Adrenal gland (tissue), 5 donors: ENCODE measurements at regions not wholly inside any gene's neighbourhood (a gene's known extent, or its start where the extent isn't known, plus 50 kb on each side); places are given as distances from the start of the nearest gene placed in this dataset.

Experiments
- POLR2A ChIP-seq, 2 donors: fragments of 450-650 bp; IDR thresholded peaks; one replicate each; pipeline ENCODE4 v1.6.1; 2017; ENCODE audit warnings: antibody characterized with exemption in 2 of 2, mild to moderate bottlenecking in 2 of 2, moderate library complexity in 1 of 2
- TF ChIP-seq, protein P1 (sequence below), 6 experiments: fragments of 450-650 bp in 4 of 6; fragments of 200-600 bp in 2 of 6; sonication (generic) in 1 of 6; IDR thresholded peaks; 1 replicate in 5 of 6; 2 replicates in 1 of 6; pipeline versions ENCODE4 v1.5.1 to v1.8.0; 2016 to 2021; ENCODE audit warnings: antibody characterized with exemption in 6 of 6, mild to moderate bottlenecking in 2 of 6, moderate library complexity in 1 of 6
- donor health status: DM: no; HTN: no; CAD: no.

DNA sequence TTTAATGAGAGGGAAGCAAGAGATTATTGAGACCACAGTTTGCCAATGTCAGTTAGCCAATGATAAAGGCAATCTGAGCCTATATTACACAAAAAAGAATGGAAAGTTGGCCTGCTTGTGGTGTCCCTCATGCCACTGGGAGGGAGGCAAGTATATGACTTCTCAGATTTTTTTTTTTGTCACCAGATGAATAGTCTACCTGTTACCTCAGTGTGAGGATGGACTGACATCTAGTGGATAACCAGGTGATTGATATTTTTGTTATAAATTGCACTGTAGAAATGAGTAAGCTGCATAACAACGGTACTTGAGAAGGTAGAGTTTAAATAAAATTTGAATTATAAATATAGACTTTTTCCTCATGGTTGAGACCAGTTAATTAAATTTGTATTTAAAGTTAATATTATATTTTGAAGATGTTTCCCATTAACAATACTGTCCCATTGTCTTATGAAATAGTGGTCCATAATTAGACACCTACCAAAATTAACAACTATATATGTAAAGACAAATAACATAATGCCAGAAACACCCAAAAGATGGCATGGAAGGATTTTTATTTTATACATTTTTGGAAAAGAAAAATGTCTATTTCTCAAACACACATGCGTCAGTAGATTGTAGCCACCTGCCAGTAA lies 237.8 kb upstream of the GADL1 start:
- TF ChIP-seq, protein P1, sequence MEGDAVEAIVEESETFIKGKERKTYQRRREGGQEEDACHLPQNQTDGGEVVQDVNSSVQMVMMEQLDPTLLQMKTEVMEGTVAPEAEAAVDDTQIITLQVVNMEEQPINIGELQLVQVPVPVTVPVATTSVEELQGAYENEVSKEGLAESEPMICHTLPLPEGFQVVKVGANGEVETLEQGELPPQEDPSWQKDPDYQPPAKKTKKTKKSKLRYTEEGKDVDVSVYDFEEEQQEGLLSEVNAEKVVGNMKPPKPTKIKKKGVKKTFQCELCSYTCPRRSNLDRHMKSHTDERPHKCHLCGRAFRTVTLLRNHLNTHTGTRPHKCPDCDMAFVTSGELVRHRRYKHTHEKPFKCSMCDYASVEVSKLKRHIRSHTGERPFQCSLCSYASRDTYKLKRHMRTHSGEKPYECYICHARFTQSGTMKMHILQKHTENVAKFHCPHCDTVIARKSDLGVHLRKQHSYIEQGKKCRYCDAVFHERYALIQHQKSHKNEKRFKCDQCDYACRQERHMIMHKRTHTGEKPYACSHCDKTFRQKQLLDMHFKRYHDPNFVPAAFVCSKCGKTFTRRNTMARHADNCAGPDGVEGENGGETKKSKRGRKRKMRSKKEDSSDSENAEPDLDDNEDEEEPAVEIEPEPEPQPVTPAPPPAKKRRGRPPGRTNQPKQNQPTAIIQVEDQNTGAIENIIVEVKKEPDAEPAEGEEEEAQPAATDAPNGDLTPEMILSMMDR (IDR thresholded peaks at IDR 0.05), result peak; percentile 13 to 66 (median 55)
- TF ChIP-seq POLR2A (IDR thresholded peaks at IDR 0.05), result no peak
